H1 (cell line): ENCODE measurements at regions not wholly inside any gene's neighbourhood (a gene's known extent, or its start where the extent isn't known, plus 50 kb on each side); places are given as distances from the start of the nearest gene placed in this dataset.

ENCODE experiments used
- CTCF ChIA-PET: fragments of 300-600 bp; sonication (Branson Sonifier 250); formaldehyde crosslinking; loops from one replicate; lab custom pipeline; 2021; ENCODE audit not compliant: partially characterized antibody; lab: Charles Lee
- POLR2A ChIA-PET: fragments of 300-600 bp; sonication (Branson Sonifier 250); formaldehyde crosslinking; loops from one replicate; lab custom pipeline; 2021; ENCODE audit warnings: inconsistent platforms; ENCODE audit not compliant: partially characterized antibody; lab: Charles Lee
- DNase-seq, 2 experiments: peaks; one replicate each; pipeline versions ENCODE4 v3.0.0 to v3.0.0-alpha.2; 2010 to 2022; ENCODE audit warnings: low spot score in 2 of 2, low read depth in 1 of 2, mixed read lengths in 1 of 2
- FAIRE-seq: peaks from 2 replicates; lab custom pipeline; 2011; peaks lifted over from hg19 to GRCh38; lab: Jason Lieb, UNC
- H2AFZ ChIP-seq: 2 replicates; pipeline ENCODE4 v1.8.1; 2012; ENCODE audit warnings: low read length, inconsistent platforms
- H2AK5ac ChIP-seq: 2 replicates; pipeline ENCODE4 v1.6.1; 2013; ENCODE audit warnings: low read depth, low read length
- H2BK120ac ChIP-seq: replicated peaks from 2 replicates; pipeline ENCODE3; 2013; ENCODE audit warnings: low read depth, low read length, inconsistent platforms
- H2BK12ac ChIP-seq: 2 replicates; pipeline ENCODE4 v1.6.1; 2013; ENCODE audit warnings: low read depth, low read length
- H2BK15ac ChIP-seq: 2 replicates; pipeline ENCODE4 v1.6.1; 2013; ENCODE audit warnings: low read length
- H2BK20ac ChIP-seq: 2 replicates; pipeline ENCODE4 v1.6.1; 2013; ENCODE audit warnings: low read length
- H2BK5ac ChIP-seq: 2 replicates; pipeline ENCODE4 v1.6.1; 2013; ENCODE audit warnings: low read depth, low read length
- H3K14ac ChIP-seq: 2 replicates; pipeline ENCODE4 v1.6.1; 2013; ENCODE audit warnings: inconsistent platforms; ENCODE audit not compliant: insufficient read length
- H3K18ac ChIP-seq: 2 replicates; pipeline ENCODE4 v1.6.1; 2013; ENCODE audit warnings: low read length; ENCODE audit errors: extremely low read depth
- H3K23ac ChIP-seq: 2 replicates; pipeline ENCODE4 v1.6.1; 2013; ENCODE audit warnings: inconsistent platforms; ENCODE audit not compliant: insufficient read length
- H3K23me2 ChIP-seq: 2 replicates; pipeline ENCODE4 v1.6.1; 2013; ENCODE audit warnings: low read depth, low read length
- H3K27ac ChIP-seq: 2 replicates; pipeline ENCODE4 v1.6.1; 2011; ENCODE audit warnings: low read depth, low read length, inconsistent platforms
- H3K27me3 ChIP-seq, 4 experiments: replicated peaks in 1 of 4; 1 replicate in 1 of 4; 2 replicates in 3 of 4; pipeline versions ENCODE4 v1.6.1 to v1.8.1; 2011 to 2013; ENCODE audit warnings: low read length in 3 of 4, mild to moderate bottlenecking in 3 of 4, inconsistent platforms in 2 of 4, mixed read lengths in 2 of 4, moderate library complexity in 1 of 4; ENCODE audit not compliant: control insufficient read depth in 3 of 4, insufficient read depth in 3 of 4; ENCODE audit errors: extremely low read depth in 1 of 4
- H3K36me3 ChIP-seq, 4 experiments: 2 replicates each; pipeline versions ENCODE4 v1.6.1 to v1.8.1; 2011 to 2013; ENCODE audit warnings: mild to moderate bottlenecking in 4 of 4, low read length in 3 of 4, moderate library complexity in 2 of 4, control low read depth in 1 of 4, inconsistent platforms in 1 of 4; ENCODE audit not compliant: insufficient read depth in 4 of 4, control insufficient read depth in 2 of 4
- H3K4ac ChIP-seq: replicated peaks from 2 replicates; pipeline ENCODE3; 2013; ENCODE audit warnings: low read length, low read depth, mixed read lengths, inconsistent platforms; ENCODE audit not compliant: insufficient read length
- H3K4me1 ChIP-seq, 4 experiments: replicated peaks in 1 of 4; 1 replicate in 1 of 4; 2 replicates in 3 of 4; pipeline versions ENCODE4 v1.6.1 to v1.8.1; 2011 to 2013; ENCODE audit warnings: low read length in 3 of 4, inconsistent platforms in 2 of 4, mixed read lengths in 1 of 4; ENCODE audit not compliant: insufficient read depth in 4 of 4, control insufficient read depth in 3 of 4
- H3K4me2 ChIP-seq, 2 experiments: 2 replicates each; pipeline versions ENCODE4 v1.6.1 to v1.8.1; 2011 to 2013; ENCODE audit warnings: low read depth in 2 of 2, low read length in 2 of 2, control low read depth in 1 of 2, inconsistent platforms in 1 of 2, mild to moderate bottlenecking in 1 of 2; ENCODE audit not compliant: insufficient read depth in 1 of 2
- H3K4me3 ChIP-seq, 4 experiments: fragments of 200-600, 300-600 bp in 1 of 4; sonication (generic), shearing (Covaris generic), sonication (Bioruptor Twin) in 1 of 4; 2 replicates each; pipeline versions ENCODE4 v1.5.1 to v1.8.1; 2011 to 2016; ENCODE audit warnings: low read length in 4 of 4, low read depth in 3 of 4, control low read depth in 2 of 4, inconsistent platforms in 2 of 4, mild to moderate bottlenecking in 2 of 4, mixed read lengths in 1 of 4, moderate library complexity in 1 of 4; ENCODE audit not compliant: insufficient read depth in 2 of 4; ENCODE audit errors: extremely low read depth in 1 of 4
- H3K56ac ChIP-seq: replicated peaks from 2 replicates; pipeline ENCODE3; 2013; ENCODE audit warnings: low read depth, mild to moderate bottlenecking, mixed read lengths, low read length, inconsistent platforms; ENCODE audit not compliant: insufficient read length
- H3K79me1 ChIP-seq: 2 replicates; pipeline ENCODE4 v1.6.1; 2013; ENCODE audit warnings: low read depth, low read length, control low read depth
- H3K79me2 ChIP-seq, 2 experiments: 2 replicates each; pipeline versions ENCODE4 v1.6.1 to v1.8.1; 2012 to 2013; ENCODE audit warnings: low read length in 2 of 2, mild to moderate bottlenecking in 2 of 2, inconsistent platforms in 1 of 2; ENCODE audit not compliant: insufficient read depth in 2 of 2, control insufficient read depth in 1 of 2
- H3K9ac ChIP-seq, 4 experiments: replicated peaks in 1 of 4; 1 replicate in 1 of 4; 2 replicates in 3 of 4; pipeline versions ENCODE4 v1.6.1 to v1.8.1; 2011 to 2013; ENCODE audit warnings: low read depth in 3 of 4, low read length in 3 of 4, control low read depth in 2 of 4, mild to moderate bottlenecking in 2 of 4, moderate library complexity in 2 of 4, inconsistent platforms in 1 of 4; ENCODE audit errors: extremely low read depth in 1 of 4
- H3K9me3 ChIP-seq, 2 experiments: 2 replicates each; pipeline versions ENCODE4 v1.6.1 to v1.8.1; 2012 to 2013; ENCODE audit warnings: mild to moderate bottlenecking in 2 of 2, moderate library complexity in 2 of 2, control low read depth in 1 of 2, inconsistent platforms in 1 of 2, low read depth in 1 of 2, low read length in 1 of 2, mixed read lengths in 1 of 2; ENCODE audit not compliant: insufficient read depth in 2 of 2
- H4K20me1 ChIP-seq, 2 experiments: replicated peaks in 1 of 2; 2 replicates each; pipeline versions ENCODE3 to v1.8.1; 2011 to 2013; ENCODE audit warnings: inconsistent platforms in 2 of 2, low read length in 2 of 2, mild to moderate bottlenecking in 1 of 2; ENCODE audit not compliant: insufficient read depth in 2 of 2, control insufficient read depth in 1 of 2
- H4K5ac ChIP-seq: 2 replicates; pipeline ENCODE4 v1.6.1; 2013; ENCODE audit warnings: low read length, low read depth, mixed read lengths, inconsistent platforms; ENCODE audit not compliant: insufficient read length
- H4K8ac ChIP-seq: 2 replicates; pipeline ENCODE4 v1.8.0; 2013; ENCODE audit warnings: mild to moderate bottlenecking, moderate library complexity, low read length, inconsistent platforms; ENCODE audit not compliant: insufficient read depth; ENCODE audit errors: extremely low read depth
- H4K91ac ChIP-seq: replicated peaks from 2 replicates; pipeline ENCODE3; 2013; ENCODE audit warnings: low read length, mixed read lengths, inconsistent platforms; ENCODE audit not compliant: insufficient read length
- BACH1 ChIP-seq: IDR thresholded peaks from 2 replicates; pipeline ENCODE4 v1.6.1; 2012; ENCODE audit warnings: low read length, improper control_type of control experiment
- BCL11A ChIP-seq, 2 experiments: IDR thresholded peaks; one replicate each; pipeline ENCODE4 v1.6.1; 2011; ENCODE audit warnings: low read depth in 2 of 2, low read length in 2 of 2, mild to moderate bottlenecking in 2 of 2
- EGR1 ChIP-seq: IDR thresholded peaks from 2 replicates; pipeline ENCODE4 v1.6.1; 2011; ENCODE audit warnings: low read depth, low read length, borderline replicate concordance
- EZH2 ChIP-seq: fragments of 200-600 bp; sonication (generic); IDR thresholded peaks from 2 replicates; pipeline ENCODE4 v1.7.1; 2012; ENCODE audit warnings: low read depth, mild to moderate bottlenecking, moderate library complexity, low read length, inconsistent platforms; ENCODE audit not compliant: severe bottlenecking
- GABPA ChIP-seq: IDR thresholded peaks from 2 replicates; pipeline ENCODE4 v1.6.1; 2011; ENCODE audit warnings: mild to moderate bottlenecking, low read length, moderate library complexity, borderline replicate concordance; ENCODE audit not compliant: insufficient read depth
- GTF2F1 ChIP-seq: IDR thresholded peaks from 2 replicates; pipeline ENCODE4 v1.6.1; 2012; ENCODE audit warnings: low read depth, low read length, improper control_type of control experiment, borderline replicate concordance
- JUND ChIP-seq: IDR thresholded peaks from 2 replicates; pipeline ENCODE4 v1.6.1; 2011; ENCODE audit warnings: mild to moderate bottlenecking, improper control_type of control experiment, low read length
- KDM1A ChIP-seq: fragments of 200-600, 300-600 bp; sonication (generic); IDR thresholded peaks from 2 replicates; pipeline ENCODE4 v1.7.1; 2016; ENCODE audit warnings: mild to moderate bottlenecking, low read length, borderline replicate concordance
- KDM5A ChIP-seq: fragments of 200-600 bp; IDR thresholded peaks from 2 replicates; pipeline ENCODE4 v1.7.1; 2012; ENCODE audit warnings: mild to moderate bottlenecking, low read length, inconsistent platforms, mixed read lengths
- NRF1 ChIP-seq: IDR thresholded peaks from 2 replicates; pipeline ENCODE4 v1.6.1; 2011; ENCODE audit warnings: mild to moderate bottlenecking, low read depth, low read length, improper control_type of control experiment
- PHF8 ChIP-seq: fragments of 200-600 bp; sonication (generic); conservative IDR thresholded peaks from 2 replicates; pipeline ENCODE4 v1.7.1; 2012; ENCODE audit warnings: low read depth, mild to moderate bottlenecking, inconsistent platforms, low read length, moderate library complexity
- RBBP5 ChIP-seq: IDR thresholded peaks from 2 replicates; pipeline ENCODE4 v1.7.1; 2012; ENCODE audit warnings: low read depth, mild to moderate bottlenecking, inconsistent platforms, low read length, moderate library complexity, borderline replicate concordance
- RXRA ChIP-seq: IDR thresholded peaks from 2 replicates; pipeline ENCODE4 v1.6.1; 2011; ENCODE audit warnings: low read depth, mild to moderate bottlenecking, low read length, moderate library complexity; ENCODE audit not compliant: insufficient read depth
- SIRT6 ChIP-seq: IDR thresholded peaks from one replicate; pipeline ENCODE4 v1.7.1; 2012; ENCODE audit warnings: low read length, inconsistent platforms
- SRF ChIP-seq: IDR thresholded peaks from 2 replicates; pipeline ENCODE4 v1.6.1; 2011; ENCODE audit warnings: mild to moderate bottlenecking, low read depth, low read length, moderate library complexity
- TAF1 ChIP-seq: IDR thresholded peaks from 2 replicates; pipeline ENCODE4 v1.6.1; 2011; ENCODE audit warnings: mild to moderate bottlenecking, low read depth, low read length
- TCF12 ChIP-seq: IDR thresholded peaks from 2 replicates; pipeline ENCODE4 v1.6.1; 2011; ENCODE audit warnings: low read depth, mild to moderate bottlenecking, low read length
- WGBS, 2 experiments: shearing (Covaris generic) in 1 of 2; methylation state at CpG; one replicate each; pipeline versions ENCODE4 v1.1.6 to v1.1.7; 2013 to 2015; ENCODE audit warnings: low lambda C conversion rate in 2 of 2, mixed read lengths in 2 of 2, inconsistent platforms in 1 of 2, low coverage in 1 of 2, missing lambda C conversion rate in 1 of 2; ENCODE audit not compliant: insufficient replicate concordance in 2 of 2, insufficient coverage in 1 of 2, insufficient read length in 1 of 2; ENCODE audit errors: extremely low coverage in 1 of 2, missing lambda C conversion rate in 1 of 2; 5-methylcytosine and 5-hydroxymethylcytosine counted together

- Histone ChIP-seq H2AK5ac (no peak overlapping the region), H2BK5ac (no peak overlapping the region), H4K8ac (no peak overlapping the region), H3K4me2 (no peak overlapping the region), H2BK15ac (no peak overlapping the region), H4K91ac (no peak overlapping the region), H4K20me1 (no peaks in the 10 kb centered on the region), H3K4ac (no peak overlapping the region), H3K14ac (no peak overlapping the region), H3K79me1 (no peaks in the 10 kb centered on the region), H2AFZ (no peak overlapping the region), H3K27ac (no peak overlapping the region), H3K9me3 (no peaks in the 10 kb centered on the region), H3K23ac (no peak overlapping the region), H3K56ac (no peak overlapping the region), H3K79me2 (no peaks in the 10 kb centered on the region), H3K27me3 (no peaks in the 10 kb centered on the region), H4K5ac (no peak overlapping the region), H3K23me2 (no peaks in the 10 kb centered on the region), H2BK12ac (no peak overlapping the region), H3K4me1 (no peaks in the 10 kb centered on the region), H2BK120ac (no peak overlapping the region), H3K9ac (no peak overlapping the region), H3K36me3 (no peaks in the 10 kb centered on the region), H2BK20ac (no peak overlapping the region), H3K4me3 (no peak overlapping the region), H3K18ac (no peak overlapping the region)
- 94% methylated on average over 3 of the region's 3 CpGs; no CpG with 5 or more reads in 1 of the 2 experiments for WGBS, 2 experiments
- FAIRE-seq (no peak), DNase-seq (no peak)
- ChIA-PET POLR2A (no interaction called here), CTCF (no interaction called here)
- TF ChIP-seq EZH2 (no peak), JUND (no peak), BCL11A (IDR thresholded peaks at IDR 0.05; ENCODE audit: low read depth in 2 of 2, low read length in 2 of 2) (no peak), GABPA (no peak), TAF1 (no peak), RBBP5 (no peak), TCF12 (no peak), PHF8 (no peak), BACH1 (no peak), SRF (no peak), KDM1A (no peak), GTF2F1 (no peak), EGR1 (no peak), RXRA (no peak), NRF1 (no peak), SIRT6 (no peak), KDM5A (no peak)
Measured at GRCh38 chr6:101018157-101018556, 137.0 kb upstream of the ASCC3 start.
